GM21367 (cell line): ENCODE measurements at regions not wholly inside any gene's neighbourhood (a gene's known extent, or its start where the extent isn't known, plus 50 kb on each side); places are given as distances from the start of the nearest gene placed in this dataset.
"Not testable (repeated sequence)": the region's sequence is repeated elsewhere in the genome, so short reads cannot be mapped to it uniquely, and the experiment has no call there.

Source experiments
- ATAC-seq: cut with Tn5 transposase; IDR thresholded peaks from one replicate; pipeline ENCODE4 v1.9.1; 2021; ENCODE audit not compliant: unreplicated experiment

GRCh38 chr4:72887152-72887551 is 182.4 kb downstream of the COX18 start:
- no peak for ATAC-seq

GRCh38 chr4:72886602-72887001 is 182.9 kb downstream of the COX18 start:
- no peak for ATAC-seq

- ATAC-seq, result not testable (repeated sequence)
Observed at GRCh38 chr4:72884225-72884624, 185.3 kb downstream of the COX18 start.

GRCh38 chr4:72876946-72877345 is 192.6 kb downstream of the COX18 start:
- ATAC-seq, result no peak

- ATAC-seq, result no peak
Observed at GRCh38 chr4:72875545-72875944, 194.0 kb downstream of the COX18 start.

GRCh38 chr4:72875138-72875537 is 194.4 kb downstream of the COX18 start:
- ATAC-seq, result no peak

GRCh38 chr4:72864898-72865297 is 204.6 kb downstream of the COX18 start:
- no peak for ATAC-seq

GRCh38 chr4:72864277-72864676 is 205.2 kb downstream of the COX18 start:
- not testable (repeated sequence) for ATAC-seq

- ATAC-seq, result no peak
Observed at GRCh38 chr4:72860766-72861165, 208.8 kb downstream of the COX18 start.

- no peak for ATAC-seq
Observed at GRCh38 chr4:72858328-72858727, 211.2 kb downstream of the COX18 start.

GRCh38 chr4:72857787-72858186 is 211.7 kb downstream of the COX18 start:
- ATAC-seq, result no peak

GRCh38 chr4:72857216-72857615 is 212.3 kb downstream of the COX18 start:
- ATAC-seq, result no peak

GRCh38 chr4:72846280-72847111 is 223.0 kb downstream of the COX18 start:
- ATAC-seq, result no peak

- no peak for ATAC-seq
Observed at GRCh38 chr4:72843466-72843865, 226.1 kb downstream of the COX18 start.

- ATAC-seq, result no peak
Observed at GRCh38 chr4:72842323-72842722, 227.2 kb downstream of the COX18 start.

- not testable (repeated sequence) for ATAC-seq
Observed at GRCh38 chr4:72840166-72840565, 229.3 kb downstream of the COX18 start.

- ATAC-seq, result no peak
Observed at GRCh38 chr4:72828864-72829263, 240.7 kb downstream of the COX18 start.

- ATAC-seq, result no peak
Observed at GRCh38 chr4:72827968-72828367, 241.5 kb downstream of the COX18 start.

- no peak for ATAC-seq
Observed at GRCh38 chr4:72820107-72820506, 249.4 kb downstream of the COX18 start.

- no peak for ATAC-seq
Observed at GRCh38 chr4:72817012-72817411, 248.0 kb upstream of the ADAMTS3 start.

GRCh38 chr4:72814241-72814640 is 245.2 kb upstream of the ADAMTS3 start:
- ATAC-seq, result no peak

- no peak for ATAC-seq
Observed at GRCh38 chr4:72809208-72809607, 240.2 kb upstream of the ADAMTS3 start.

- no peak for ATAC-seq
Observed at GRCh38 chr4:72805284-72805683, 236.3 kb upstream of the ADAMTS3 start.
